HepG2 (cell line): ENCODE measurements at regions not wholly inside any gene's neighbourhood (a gene's known extent, or its start where the extent isn't known, plus 50 kb on each side); places are given as distances from the start of the nearest gene placed in this dataset.

Experiments
- ATF7-NPFF ChIP-seq: sonication (generic); formaldehyde crosslinking; IDR thresholded peaks from 2 replicates; pipeline ENCODE4 v1.8.1; 2023; ENCODE audit warnings: mild to moderate bottlenecking, low read depth, missing genetic modification reagents, moderate library complexity
- CCAR2 ChIP-seq: fragments of 200-400 bp; formaldehyde crosslinking; optimal IDR thresholded peaks from 2 replicates; pipeline ENCODE3; 2018; ENCODE audit warnings: low read depth, mild to moderate bottlenecking, low read length, moderate library complexity
- ELF3 ChIP-seq: IDR thresholded peaks from 2 replicates; pipeline ENCODE4 v1.6.1; 2016; ENCODE audit warnings: missing genetic modification reagents, missing compliant biosample characterization
- GABPA ChIP-seq, 2 experiments: IDR thresholded peaks; 2 replicates each; pipeline ENCODE4 v1.6.1; 2011 to 2016; ENCODE audit warnings: low read depth in 2 of 2, low read length in 1 of 2, missing biosample characterization in 1 of 2, missing genetic modification characterization in 1 of 2
- HOXD1 ChIP-seq: sonication (generic); formaldehyde crosslinking; IDR thresholded peaks from 2 replicates; pipeline ENCODE4 v1.5.0; 2020; ENCODE audit warnings: missing genetic modification reagents
- POLR2AphosphoS2 ChIP-seq: IDR thresholded peaks from 2 replicates; pipeline ENCODE4 v1.6.1; 2011; ENCODE audit warnings: low read depth, low read length, improper control_type of control experiment
- SNRNP70 ChIP-seq: fragments of 200-400 bp; formaldehyde crosslinking; IDR thresholded peaks from 2 replicates; pipeline ENCODE4 v1.6.1; 2017; ENCODE audit warnings: mild to moderate bottlenecking, low read depth, low read length, moderate library complexity
- WIZ ChIP-seq: sonication (generic); formaldehyde crosslinking; IDR thresholded peaks from 2 replicates; pipeline ENCODE4 v1.5.1; 2020; ENCODE audit warnings: mild to moderate bottlenecking, missing genetic modification reagents
- ZFP41 ChIP-seq: sonication (generic); formaldehyde crosslinking; IDR thresholded peaks from 2 replicates; pipeline ENCODE4 v1.4.0; 2020; ENCODE audit warnings: mild to moderate bottlenecking, missing genetic modification reagents, borderline replicate concordance
- ZMYM3 ChIP-seq: sonication (generic); formaldehyde crosslinking; IDR thresholded peaks from 2 replicates; pipeline ENCODE4 v1.5.1; 2020; ENCODE audit warnings: mild to moderate bottlenecking, missing genetic modification reagents
- ZNF383 ChIP-seq: sonication (generic); formaldehyde crosslinking; IDR thresholded peaks from 2 replicates; pipeline ENCODE4 v1.4.0; 2020; ENCODE audit warnings: missing genetic modification reagents, mild to moderate bottlenecking, borderline replicate concordance
- ZNF547 ChIP-seq: sonication (generic); formaldehyde crosslinking; IDR thresholded peaks from 2 replicates; pipeline ENCODE4 v1.5.1; 2020; ENCODE audit warnings: mild to moderate bottlenecking, missing genetic modification reagents
- ZNF605 ChIP-seq: sonication (generic); formaldehyde crosslinking; IDR thresholded peaks from 2 replicates; pipeline ENCODE4 v1.8.0; 2022; ENCODE audit warnings: mild to moderate bottlenecking, missing genetic modification reagents
- TF ChIP-seq, protein P1 (sequence below): sonication (generic); formaldehyde crosslinking; IDR thresholded peaks from 2 replicates; pipeline ENCODE4 v1.8.0; 2022; ENCODE audit warnings: mild to moderate bottlenecking, missing genetic modification reagents, borderline replicate concordance
- TF ChIP-seq, protein P2 (sequence below): sonication (generic); formaldehyde crosslinking; IDR thresholded peaks from one replicate; pipeline ENCODE4 v1.5.1; 2020; ENCODE audit warnings: mild to moderate bottlenecking, missing genetic modification reagents; ENCODE audit errors: not compliant biosample characterization
- TF ChIP-seq, protein P3 (sequence below): conservative IDR thresholded peaks from 2 replicates; pipeline ENCODE4 v1.6.1; 2018; ENCODE audit warnings: missing genetic modification reagents

DNA sequence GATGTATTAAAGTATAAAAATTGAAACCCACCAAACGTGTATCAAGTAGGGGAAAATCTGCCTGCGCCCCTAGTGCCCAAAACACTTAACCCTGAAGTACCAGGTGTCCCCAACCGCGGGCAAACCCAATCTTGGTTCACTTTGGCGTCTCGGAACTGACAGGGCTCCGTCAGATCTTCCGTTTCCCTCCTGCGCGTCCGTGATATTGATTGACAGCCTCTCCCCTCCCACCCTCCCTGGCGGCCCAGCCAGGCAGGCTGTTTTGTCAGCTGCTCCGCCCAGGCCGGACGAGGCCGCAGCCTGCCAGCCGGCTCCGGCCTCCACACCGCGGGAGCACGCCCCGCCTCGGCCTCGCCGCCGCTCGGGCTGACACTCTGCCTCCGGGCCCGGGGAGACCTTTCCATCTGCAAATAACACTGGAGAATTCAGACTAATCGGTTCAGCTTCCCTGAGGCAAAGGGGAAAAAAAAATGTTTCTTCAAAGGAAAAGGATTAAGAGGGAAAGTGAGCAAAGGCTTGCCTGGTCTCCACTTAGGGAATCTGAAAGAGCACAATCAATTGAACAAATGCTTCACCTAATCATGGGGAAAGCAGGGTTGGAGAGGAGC, 234.9 kb upstream of the MCHR2 start (continued):
- TF ChIP-seq SNRNP70 = no peak
- peak; percentile 56; the same call in 1 of the 2 replicates for TF ChIP-seq ZNF605 (CRISPR knock-in tag)
- TF ChIP-seq, protein P1, sequence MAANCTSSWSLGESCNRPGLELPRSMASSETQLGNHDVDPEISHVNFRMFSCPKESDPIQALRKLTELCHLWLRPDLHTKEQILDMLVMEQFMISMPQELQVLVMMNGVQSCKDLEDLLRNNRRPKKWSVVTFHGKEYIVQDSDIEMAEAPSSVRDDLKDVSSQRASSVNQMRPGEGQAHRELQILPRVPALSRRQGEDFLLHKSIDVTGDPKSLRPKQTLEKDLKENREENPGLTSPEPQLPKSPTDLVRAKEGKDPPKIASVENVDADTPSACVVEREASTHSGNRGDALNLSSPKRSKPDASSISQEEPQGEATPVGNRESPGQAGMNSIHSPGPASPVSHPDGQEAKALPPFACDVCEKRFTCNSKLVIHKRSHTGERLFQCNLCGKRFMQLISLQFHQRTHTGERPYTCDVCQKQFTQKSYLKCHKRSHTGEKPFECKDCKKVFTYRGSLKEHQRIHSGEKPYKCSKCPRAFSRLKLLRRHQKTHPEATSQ = no peak
- TF ChIP-seq, protein P2, sequence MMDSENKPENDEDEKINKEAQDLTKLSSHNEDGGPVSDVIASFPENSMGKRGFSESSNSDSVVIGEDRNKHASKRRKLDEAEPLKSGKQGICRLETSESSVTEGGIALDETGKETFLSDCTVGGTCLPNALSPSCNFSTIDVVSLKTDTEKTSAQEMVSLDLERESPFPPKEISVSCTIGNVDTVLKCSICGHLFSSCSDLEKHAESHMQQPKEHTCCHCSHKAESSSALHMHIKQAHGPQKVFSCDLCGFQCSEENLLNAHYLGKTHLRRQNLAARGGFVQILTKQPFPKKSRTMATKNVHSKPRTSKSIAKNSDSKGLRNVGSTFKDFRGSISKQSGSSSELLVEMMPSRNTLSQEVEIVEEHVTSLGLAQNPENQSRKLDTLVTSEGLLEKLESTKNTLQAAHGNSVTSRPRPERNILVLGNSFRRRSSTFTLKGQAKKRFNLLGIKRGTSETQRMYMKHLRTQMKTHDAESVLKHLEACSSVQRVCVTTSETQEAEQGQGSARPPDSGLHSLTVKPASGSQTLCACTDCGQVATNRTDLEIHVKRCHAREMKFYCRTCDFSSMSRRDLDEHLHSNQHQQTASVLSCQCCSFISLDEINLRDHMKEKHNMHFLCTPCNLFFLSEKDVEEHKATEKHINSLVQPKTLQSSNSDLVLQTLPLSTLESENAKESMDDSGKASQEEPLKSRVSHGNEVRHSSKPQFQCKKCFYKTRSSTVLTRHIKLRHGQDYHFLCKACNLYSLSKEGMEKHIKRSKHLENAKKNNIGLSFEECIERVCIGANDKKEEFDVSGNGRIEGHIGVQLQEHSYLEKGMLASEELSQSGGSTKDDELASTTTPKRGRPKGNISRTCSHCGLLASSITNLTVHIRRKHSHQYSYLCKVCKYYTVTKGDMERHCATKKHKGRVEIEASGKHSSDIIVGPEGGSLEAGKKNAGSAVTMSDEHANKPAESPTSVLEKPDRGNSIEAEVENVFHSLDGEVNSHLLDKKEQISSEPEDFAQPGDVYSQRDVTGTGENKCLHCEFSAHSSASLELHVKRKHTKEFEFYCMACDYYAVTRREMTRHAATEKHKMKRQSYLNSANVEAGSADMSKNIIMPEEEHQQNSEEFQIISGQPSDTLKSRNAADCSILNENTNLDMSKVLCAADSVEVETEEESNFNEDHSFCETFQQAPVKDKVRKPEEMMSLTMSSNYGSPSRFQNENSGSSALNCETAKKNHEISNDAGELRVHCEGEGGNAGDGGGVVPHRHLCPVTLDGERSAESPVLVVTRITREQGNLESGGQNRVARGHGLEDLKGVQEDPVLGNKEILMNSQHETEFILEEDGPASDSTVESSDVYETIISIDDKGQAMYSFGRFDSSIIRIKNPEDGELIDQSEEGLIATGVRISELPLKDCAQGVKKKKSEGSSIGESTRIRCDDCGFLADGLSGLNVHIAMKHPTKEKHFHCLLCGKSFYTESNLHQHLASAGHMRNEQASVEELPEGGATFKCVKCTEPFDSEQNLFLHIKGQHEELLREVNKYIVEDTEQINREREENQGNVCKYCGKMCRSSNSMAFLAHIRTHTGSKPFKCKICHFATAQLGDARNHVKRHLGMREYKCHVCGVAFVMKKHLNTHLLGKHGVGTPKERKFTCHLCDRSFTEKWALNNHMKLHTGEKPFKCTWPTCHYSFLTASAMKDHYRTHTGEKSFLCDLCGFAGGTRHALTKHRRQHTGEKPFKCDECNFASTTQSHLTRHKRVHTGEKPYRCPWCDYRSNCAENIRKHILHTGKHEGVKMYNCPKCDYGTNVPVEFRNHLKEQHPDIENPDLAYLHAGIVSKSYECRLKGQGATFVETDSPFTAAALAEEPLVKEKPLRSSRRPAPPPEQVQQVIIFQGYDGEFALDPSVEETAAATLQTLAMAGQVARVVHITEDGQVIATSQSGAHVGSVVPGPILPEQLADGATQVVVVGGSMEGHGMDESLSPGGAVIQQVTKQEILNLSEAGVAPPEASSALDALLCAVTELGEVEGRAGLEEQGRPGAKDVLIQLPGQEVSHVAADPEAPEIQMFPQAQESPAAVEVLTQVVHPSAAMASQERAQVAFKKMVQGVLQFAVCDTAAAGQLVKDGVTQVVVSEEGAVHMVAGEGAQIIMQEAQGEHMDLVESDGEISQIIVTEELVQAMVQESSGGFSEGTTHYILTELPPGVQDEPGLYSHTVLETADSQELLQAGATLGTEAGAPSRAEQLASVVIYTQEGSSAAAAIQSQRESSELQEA (CRISPR knock-in tag) = no peak
- no peak for TF ChIP-seq HOXD1 (CRISPR knock-in tag)
- no peak for TF ChIP-seq ATF7-NPFF
- no peak for TF ChIP-seq POLR2AphosphoS2
- no peak for TF ChIP-seq GABPA (IDR thresholded peaks at IDR 0.05; ENCODE audit: low read depth, low read length)
- TF ChIP-seq GABPA (CRISPR knock-in tag; IDR thresholded peaks at IDR 0.05; ENCODE audit: low read depth) = no peak
- TF ChIP-seq ZNF547 (CRISPR knock-in tag) = no peak
- TF ChIP-seq WIZ (CRISPR knock-in tag) = no peak
- 0 out of 2 replicates have a peak, but pooled peaks have one; percentile 9 for TF ChIP-seq ELF3 (CRISPR knock-in tag)
- no peak for TF ChIP-seq CCAR2
- TF ChIP-seq, protein P3, sequence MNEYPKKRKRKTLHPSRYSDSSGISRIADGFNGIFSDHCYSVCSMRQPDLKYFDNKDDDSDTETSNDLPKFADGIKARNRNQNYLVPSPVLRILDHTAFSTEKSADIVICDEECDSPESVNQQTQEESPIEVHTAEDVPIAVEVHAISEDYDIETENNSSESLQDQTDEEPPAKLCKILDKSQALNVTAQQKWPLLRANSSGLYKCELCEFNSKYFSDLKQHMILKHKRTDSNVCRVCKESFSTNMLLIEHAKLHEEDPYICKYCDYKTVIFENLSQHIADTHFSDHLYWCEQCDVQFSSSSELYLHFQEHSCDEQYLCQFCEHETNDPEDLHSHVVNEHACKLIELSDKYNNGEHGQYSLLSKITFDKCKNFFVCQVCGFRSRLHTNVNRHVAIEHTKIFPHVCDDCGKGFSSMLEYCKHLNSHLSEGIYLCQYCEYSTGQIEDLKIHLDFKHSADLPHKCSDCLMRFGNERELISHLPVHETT (CRISPR knock-in tag) = 0 out of 2 replicates have a peak, but pooled peaks have one; percentile 43
- no peak for TF ChIP-seq ZFP41 (CRISPR knock-in tag)
- no peak for TF ChIP-seq ZMYM3
- no peak for TF ChIP-seq ZNF383 (CRISPR knock-in tag)
